Spleen (tissue), 11 donors: ENCODE measurements at regions not wholly inside any gene's neighbourhood (a gene's known extent, or its start where the extent isn't known, plus 50 kb on each side); places are given as distances from the start of the nearest gene placed in this dataset.

ENCODE experiments used
- DNase-seq: peaks from one replicate; pipeline ENCODE4 v3.0.0-alpha.2; 2020
- H3K27ac ChIP-seq, 8 donors: fragments of 200-600 bp; sonication (generic) in 7 of 8; 1 replicate in 4 of 8; 2 replicates in 4 of 8; pipeline versions ENCODE4 v1.5.0 to v1.8.0; 2016 to 2021; ENCODE audit warnings: inconsistent platforms in 4 of 8, mild to moderate bottlenecking in 4 of 8, moderate library complexity in 1 of 8
- H3K27me3 ChIP-seq, 7 donors: fragments of 200-600 bp; sonication (generic) in 6 of 7; replicated peaks in 1 of 7; 1 replicate in 4 of 7; 2 replicates in 3 of 7; pipeline versions ENCODE4 v1.5.0 to v1.8.0; 2016 to 2021; ENCODE audit warnings: inconsistent platforms in 3 of 7, mild to moderate bottlenecking in 1 of 7
- H3K36me3 ChIP-seq, 6 donors: fragments of 200-600 bp; sonication (generic) in 5 of 6; 1 replicate in 4 of 6; 2 replicates in 2 of 6; pipeline versions ENCODE4 v1.5.0 to v1.8.0; 2016 to 2021; ENCODE audit warnings: inconsistent platforms in 2 of 6
- H3K4me1 ChIP-seq, 6 donors: fragments of 200-600 bp; sonication (generic) in 5 of 6; 1 replicate in 3 of 6; 2 replicates in 3 of 6; pipeline versions ENCODE4 v1.5.0 to v1.8.0; 2016 to 2021; ENCODE audit warnings: inconsistent platforms in 3 of 6
- H3K4me3 ChIP-seq, 8 donors: fragments of 200-600 bp; sonication (generic) in 7 of 8; 1 replicate in 4 of 8; 2 replicates in 4 of 8; pipeline versions ENCODE4 v1.5.0 to v1.8.0; 2016 to 2021; ENCODE audit warnings: inconsistent platforms in 4 of 8, mild to moderate bottlenecking in 4 of 8, moderate library complexity in 2 of 8
- H3K9me3 ChIP-seq, 8 donors: fragments of 200-600 bp; sonication (generic) in 7 of 8; 1 replicate in 4 of 8; 2 replicates in 4 of 8; pipeline versions ENCODE4 v1.5.0 to v1.8.0; 2016 to 2021; ENCODE audit warnings: inconsistent platforms in 4 of 8
- CTCF ChIP-seq, 11 experiments: fragments of 200-600 bp in 7 of 11; fragments of 450-650 bp in 4 of 11; sonication (generic) in 4 of 11; IDR thresholded peaks in 8 of 11; conservative IDR thresholded peaks in 3 of 11; 1 replicate in 7 of 11; 2 replicates in 4 of 11; pipeline versions ENCODE4 v1.4.0 to v1.8.0; 2016 to 2021; ENCODE audit warnings: antibody characterized with exemption in 11 of 11, inconsistent platforms in 4 of 11, mild to moderate bottlenecking in 1 of 11
- POLR2A ChIP-seq, 3 donors: fragments of 450-650 bp; IDR thresholded peaks; one replicate each; pipeline ENCODE4 v1.5.1; 2017; ENCODE audit warnings: antibody characterized with exemption in 3 of 3, mild to moderate bottlenecking in 1 of 3
- POLR2AphosphoS5 ChIP-seq, 3 donors: sonication (generic); formaldehyde crosslinking; IDR thresholded peaks; one replicate each; pipeline ENCODE4 v1.5.1; 2017; ENCODE audit warnings: antibody characterized with exemption in 3 of 3
- WGBS, 5 donors: extraction: QIAGEN DNeasy Blood & Tissue Kit in 3 of 5; methylation state at CpG; one replicate each; pipeline versions ENCODE4 v1.1.5 to v1.1.7; 2013 to 2018; 5-methylcytosine and 5-hydroxymethylcytosine counted together
- intact Hi-C: fragments of 100-400 bp; cut with DNase I; formaldehyde crosslinking; loops from one replicate; pipeline ENCODE4 v1.15.0; 2023; ENCODE audit warnings: low total_unique reads
- donor health status: healthy with polysubstance abuse.
- donor health status: DM: no; HTN: no; CAD: no; lungs with moderate emphysema.
- donor health status: DM: no; HTN: no; CAD: no.
- donor health status: Bipolar disorder and iron deficiency.
- donor health status: healthy.
- donor health status: DM: no; HTN: no; CAD: no.
- donor health status: DM: yes; HTN: yes; CAD: no.

DNA sequence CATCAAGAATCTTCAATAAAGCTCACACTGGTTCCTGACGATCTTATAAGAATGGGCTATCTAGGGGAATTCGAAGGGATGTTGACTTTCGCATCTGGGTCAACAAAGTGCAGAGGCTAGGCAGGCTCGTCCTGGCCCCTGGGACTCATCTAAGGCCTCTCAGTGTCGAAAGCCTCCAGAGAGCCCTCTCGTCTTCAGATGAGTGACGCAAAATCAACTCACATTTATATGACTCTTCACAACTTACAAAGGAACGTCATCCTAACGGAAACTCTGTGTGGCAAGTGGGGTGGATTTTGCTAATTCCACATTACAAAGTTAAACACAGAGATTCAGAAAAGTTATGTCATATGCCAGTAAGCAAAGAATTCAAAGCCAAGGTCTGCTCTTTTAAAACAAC is 270.5 kb upstream of the EXOC2 start:
- WGBS, 5 donors, result 81 to 86% (median 82%) methylated on average over 9 of the region's 9 CpGs
- H3K27me3 ChIP-seq, result peaks cover 0 to 3% (median 0%) of the 10 kb centered on the region in 7 donors
- DNase-seq, result no peak
- no peaks in the 10 kb centered on the region for H3K36me3 ChIP-seq
- intact Hi-C loops, result no loop called here
- H3K9me3 ChIP-seq, result no peaks in the 10 kb centered on the region
- no peaks in the 10 kb centered on the region for H3K4me1 ChIP-seq
- H3K4me3 ChIP-seq, result no peak overlapping the region
- no peak overlapping the region for H3K27ac ChIP-seq
- TF ChIP-seq POLR2A (IDR thresholded peaks at IDR 0.05) (no peak), CTCF (IDR thresholded peaks at IDR 0.05 in 8 of 11, conservative IDR thresholded peaks at IDR 0.05 in 3 of 11) (no peak), POLR2AphosphoS5 (IDR thresholded peaks at IDR 0.05) (no peak)

- no peaks in the 10 kb centered on the region for H3K36me3 ChIP-seq
- H3K27me3 ChIP-seq, result peaks cover 0 to 3% (median 0%) of the 10 kb centered on the region in 7 donors
- WGBS, 5 donors, result 75 to 82% (median 78%) methylated on average over 9 to 10 of the region's 10 CpGs
- H3K9me3 ChIP-seq, result no peaks in the 10 kb centered on the region
- intact Hi-C loops, result no loop called here
- no peak for DNase-seq
- no peak overlapping the region for H3K27ac ChIP-seq
- no peak overlapping the region for H3K4me3 ChIP-seq
- H3K4me1 ChIP-seq, result no peaks in the 10 kb centered on the region
- no peak for TF ChIP-seq POLR2AphosphoS5 (IDR thresholded peaks at IDR 0.05)
- no peak for TF ChIP-seq CTCF (IDR thresholded peaks at IDR 0.05 in 8 of 11, conservative IDR thresholded peaks at IDR 0.05 in 3 of 11)
- no peak for TF ChIP-seq POLR2A (IDR thresholded peaks at IDR 0.05)
These were observed 268.5 kb upstream of the EXOC2 start for GRCh38 chr6:961407-961960.

DNA sequence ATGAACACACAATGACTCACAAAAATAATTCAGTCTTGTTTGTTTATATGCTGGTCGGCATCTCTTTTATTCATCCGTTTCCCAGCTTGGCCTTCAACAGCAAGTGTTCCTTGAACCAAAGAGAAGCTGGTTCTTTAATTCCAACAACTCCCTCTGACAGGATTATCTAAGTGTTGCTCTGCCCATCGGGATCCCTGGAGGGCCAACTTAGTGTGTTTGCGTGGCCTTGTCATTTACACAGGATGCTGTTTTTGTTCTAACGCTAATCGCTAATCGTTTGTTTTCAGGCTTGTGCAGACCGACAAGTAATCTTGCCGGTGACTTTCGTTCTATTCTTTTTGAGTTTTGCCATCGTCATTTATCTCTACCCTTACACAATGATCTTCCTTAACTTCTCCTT is 267.4 kb upstream of the EXOC2 start:
- DNase-seq, result no peak
- Histone ChIP-seq H3K4me3 (no peak overlapping the region), H3K4me1 (no peaks in the 10 kb centered on the region), H3K9me3 (no peaks in the 10 kb centered on the region), H3K27ac (no peak overlapping the region), H3K36me3 (no peaks in the 10 kb centered on the region), H3K27me3 (peaks cover 0 to 7% (median 3%) of the 10 kb centered on the region in 7 donors)
- no peak for TF ChIP-seq POLR2AphosphoS5 (IDR thresholded peaks at IDR 0.05)
- TF ChIP-seq POLR2A (IDR thresholded peaks at IDR 0.05), result no peak
- no peak for TF ChIP-seq CTCF (IDR thresholded peaks at IDR 0.05 in 8 of 11, conservative IDR thresholded peaks at IDR 0.05 in 3 of 11)
- 58 to 75% (median 66%) methylated on average over 11 of the region's 11 CpGs for WGBS, 5 donors
- intact Hi-C loops, result no loop called here

GRCh38 chr6:958488-958887 is 265.5 kb upstream of the EXOC2 start:
- Histone ChIP-seq H3K9me3 (no peaks in the 10 kb centered on the region), H3K27ac (no peak overlapping the region), H3K4me3 (no peak overlapping the region), H3K27me3 (peaks cover 0 to 12% (median 0%) of the 10 kb centered on the region in 7 donors), H3K36me3 (no peaks in the 10 kb centered on the region), H3K4me1 (no peaks in the 10 kb centered on the region)
- intact Hi-C loops, result no loop called here
- no peak for TF ChIP-seq POLR2A (IDR thresholded peaks at IDR 0.05)
- TF ChIP-seq CTCF (IDR thresholded peaks at IDR 0.05 in 8 of 11, conservative IDR thresholded peaks at IDR 0.05 in 3 of 11), result no peak
- TF ChIP-seq POLR2AphosphoS5 (IDR thresholded peaks at IDR 0.05), result no peak
- DNase-seq, result no peak
- 73 to 90% (median 85%) methylated on average over 5 of the region's 5 CpGs for WGBS, 5 donors
